ENCODE measurements at regions not wholly inside any gene's neighbourhood (a gene's known extent, or its start where the extent isn't known, plus 50 kb on each side); places are given as distances from the start of the nearest gene placed in this dataset.

- Mint-ChIP-seq H3K4me1 (ENCODE audit: low read depth) (peaks cover 17% of the 10 kb centered on the region), H3K36me3 (ENCODE audit: insufficient read depth) (no peaks in the 10 kb centered on the region), H3K27me3 (no peaks in the 10 kb centered on the region), H3K9me3 (ENCODE audit: low read depth) (no peaks in the 10 kb centered on the region), H3K4me3 (ENCODE audit: low read depth) (no peak overlapping the region), H3K27ac (no peak overlapping the region)
- no peak for TF ChIP-seq CTCF (IDR thresholded peaks at IDR 0.05; ENCODE audit: unreplicated experiment)
- no peak for DNase-seq (ENCODE audit: low spot score, unreplicated experiment)
Observed at GRCh38 chr1:106232128-106232527, 824.3 kb upstream of the PRMT6 start.

GRCh38 chr1:106233511-106233910 is 823.0 kb upstream of the PRMT6 start:
- no peaks in the 10 kb centered on the region for H3K9me3 Mint-ChIP-seq (ENCODE audit: low read depth)
- H3K27ac Mint-ChIP-seq, result no peak overlapping the region
- H3K4me3 Mint-ChIP-seq (ENCODE audit: low read depth), result no peak overlapping the region
- no peak for TF ChIP-seq CTCF (IDR thresholded peaks at IDR 0.05; ENCODE audit: unreplicated experiment)
- no peaks in the 10 kb centered on the region for H3K27me3 Mint-ChIP-seq
- H3K4me1 Mint-ChIP-seq (ENCODE audit: low read depth), result peaks cover 12% of the 10 kb centered on the region
- no peaks in the 10 kb centered on the region for H3K36me3 Mint-ChIP-seq (ENCODE audit: insufficient read depth)
- DNase-seq (ENCODE audit: low spot score, unreplicated experiment), result no peak

GRCh38 chr1:106249365-106249764 is 807.1 kb upstream of the PRMT6 start:
- DNase-seq (ENCODE audit: low spot score, unreplicated experiment), result no peak
- Mint-ChIP-seq H3K4me3 (ENCODE audit: low read depth) (no peak overlapping the region), H3K9me3 (ENCODE audit: low read depth) (no peaks in the 10 kb centered on the region), H3K27ac (no peak overlapping the region), H3K4me1 (ENCODE audit: low read depth) (no peaks in the 10 kb centered on the region), H3K36me3 (ENCODE audit: insufficient read depth) (no peaks in the 10 kb centered on the region), H3K27me3 (no peaks in the 10 kb centered on the region)
- TF ChIP-seq CTCF (IDR thresholded peaks at IDR 0.05; ENCODE audit: unreplicated experiment), result no peak

- H3K27ac Mint-ChIP-seq, result no peak overlapping the region
- no peak for DNase-seq (ENCODE audit: low spot score, unreplicated experiment)
- H3K9me3 Mint-ChIP-seq (ENCODE audit: low read depth), result no peaks in the 10 kb centered on the region
- TF ChIP-seq CTCF (IDR thresholded peaks at IDR 0.05; ENCODE audit: unreplicated experiment), result no peak
- H3K4me3 Mint-ChIP-seq (ENCODE audit: low read depth), result no peak overlapping the region
- no peaks in the 10 kb centered on the region for H3K36me3 Mint-ChIP-seq (ENCODE audit: insufficient read depth)
- H3K27me3 Mint-ChIP-seq, result no peaks in the 10 kb centered on the region
- H3K4me1 Mint-ChIP-seq (ENCODE audit: low read depth), result no peaks in the 10 kb centered on the region
Observed at GRCh38 chr1:106249810-106250209, 806.7 kb upstream of the PRMT6 start.

- no peak overlapping the region for H3K27ac Mint-ChIP-seq
- no peak for DNase-seq (ENCODE audit: low spot score, unreplicated experiment)
- H3K27me3 Mint-ChIP-seq, result no peaks in the 10 kb centered on the region
- no peak overlapping the region for H3K4me3 Mint-ChIP-seq (ENCODE audit: low read depth)
- no peak for TF ChIP-seq CTCF (IDR thresholded peaks at IDR 0.05; ENCODE audit: unreplicated experiment)
- no peaks in the 10 kb centered on the region for H3K36me3 Mint-ChIP-seq (ENCODE audit: insufficient read depth)
- H3K4me1 Mint-ChIP-seq (ENCODE audit: low read depth), result no peaks in the 10 kb centered on the region
- peaks cover 14% of the 10 kb centered on the region for H3K9me3 Mint-ChIP-seq (ENCODE audit: low read depth)
Observed at GRCh38 chr1:106254748-106255147, 801.7 kb upstream of the PRMT6 start.

All from progenitor cell of endocrine pancreas (in vitro differentiated cells).